Brain microvascular endothelial cell (primary cell): ENCODE measurements at regions not wholly inside any gene's neighbourhood (a gene's known extent, or its start where the extent isn't known, plus 50 kb on each side); places are given as distances from the start of the nearest gene placed in this dataset.

Experiments
- DNase-seq: peaks from one replicate; pipeline ENCODE4 v3.0.0-alpha.2; 2020
- H3K27ac ChIP-seq: fragments of 250-450 bp; sonication (Bioruptor Pico); 2 replicates; pipeline ENCODE4 v1.5.1; 2020; ENCODE audit warnings: mild to moderate bottlenecking, moderate library complexity
- H3K27me3 ChIP-seq: fragments of 250-450 bp; sonication (Bioruptor Pico); replicated peaks from 2 replicates; pipeline ENCODE4 v1.5.1; 2020; ENCODE audit warnings: mild to moderate bottlenecking
- H3K36me3 ChIP-seq: fragments of 250-450 bp; sonication (Bioruptor Pico); replicated peaks from 2 replicates; pipeline ENCODE4 v1.5.1; 2020; ENCODE audit warnings: mild to moderate bottlenecking
- H3K4me3 ChIP-seq: 2 replicates; pipeline ENCODE4 v1.5.1; 2011; ENCODE audit warnings: low read depth, mild to moderate bottlenecking, control low read depth, low read length, moderate library complexity
- CTCF ChIP-seq: IDR thresholded peaks from 2 replicates; pipeline ENCODE4 v1.5.1; 2011; ENCODE audit warnings: low read depth, mild to moderate bottlenecking, moderate library complexity, low read length, control low read depth, inconsistent platforms; ENCODE audit errors: missing control alignments
- in situ Hi-C: cut with HindIII; loops from 2 replicates; pipeline ENCODE4 v1.10.0; 2017; ENCODE audit warnings: low sequenced_read_pairs, low pct_ligation_motif_present

DNA sequence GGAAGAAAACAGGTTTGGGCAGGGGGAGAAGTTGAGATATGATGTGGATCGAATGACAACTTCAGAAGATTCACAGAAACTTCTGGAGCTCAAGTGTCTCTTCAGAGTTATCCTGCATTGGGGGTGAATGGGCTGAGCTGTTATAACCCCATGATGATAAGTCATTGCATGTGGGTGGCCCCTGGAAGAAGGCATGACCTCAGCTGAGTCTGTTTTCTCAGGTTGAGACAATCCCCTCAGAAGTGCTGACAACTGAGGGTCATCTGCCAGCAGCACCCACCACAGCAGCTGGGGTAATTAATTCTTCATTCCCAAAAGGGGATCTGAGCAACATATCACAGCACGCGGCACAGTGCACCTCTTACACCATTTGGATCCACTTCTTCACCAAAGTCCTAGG, 138.6 kb upstream of the CAMK1G start:
- Histone ChIP-seq H3K27ac (no peak overlapping the region), H3K4me3 (no peak overlapping the region), H3K27me3 (no peaks in the 10 kb centered on the region), H3K36me3 (no peaks in the 10 kb centered on the region)
- DNase-seq: no peak
- in situ Hi-C loops: no loop called here
- no peak for TF ChIP-seq CTCF

- Histone ChIP-seq H3K4me3 (no peak overlapping the region), H3K27ac (no peak overlapping the region), H3K36me3 (no peaks in the 10 kb centered on the region), H3K27me3 (no peaks in the 10 kb centered on the region)
- no peak for TF ChIP-seq CTCF
- in situ Hi-C loops: no loop called here
- no peak for DNase-seq
These were observed 137.9 kb upstream of the CAMK1G start for GRCh38 chr1:209445576-209445975.

DNA sequence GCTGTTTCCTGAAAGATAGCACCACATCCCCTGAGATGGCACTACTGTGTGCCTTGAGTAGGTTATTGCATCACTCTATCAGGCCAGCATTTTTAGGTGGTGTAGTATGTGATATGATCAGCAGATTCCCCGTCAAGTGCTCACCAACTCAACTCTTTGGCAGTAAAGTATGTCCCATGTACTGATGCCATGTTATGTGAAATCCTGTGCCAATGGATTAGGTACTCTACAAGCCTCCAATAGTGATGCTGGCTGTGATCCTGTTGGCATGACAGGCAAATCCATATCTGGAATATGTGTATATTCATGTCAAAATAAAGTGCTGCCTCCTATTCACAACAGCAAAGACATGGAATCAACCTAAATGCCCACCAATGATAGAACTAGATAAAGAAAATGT, 137.2 kb upstream of the CAMK1G start:
- Histone ChIP-seq H3K27ac (no peak overlapping the region), H3K4me3 (no peak overlapping the region), H3K27me3 (no peaks in the 10 kb centered on the region), H3K36me3 (no peaks in the 10 kb centered on the region)
- TF ChIP-seq CTCF: no peak
- DNase-seq: no peak
- in situ Hi-C loops: no loop called here

DNA sequence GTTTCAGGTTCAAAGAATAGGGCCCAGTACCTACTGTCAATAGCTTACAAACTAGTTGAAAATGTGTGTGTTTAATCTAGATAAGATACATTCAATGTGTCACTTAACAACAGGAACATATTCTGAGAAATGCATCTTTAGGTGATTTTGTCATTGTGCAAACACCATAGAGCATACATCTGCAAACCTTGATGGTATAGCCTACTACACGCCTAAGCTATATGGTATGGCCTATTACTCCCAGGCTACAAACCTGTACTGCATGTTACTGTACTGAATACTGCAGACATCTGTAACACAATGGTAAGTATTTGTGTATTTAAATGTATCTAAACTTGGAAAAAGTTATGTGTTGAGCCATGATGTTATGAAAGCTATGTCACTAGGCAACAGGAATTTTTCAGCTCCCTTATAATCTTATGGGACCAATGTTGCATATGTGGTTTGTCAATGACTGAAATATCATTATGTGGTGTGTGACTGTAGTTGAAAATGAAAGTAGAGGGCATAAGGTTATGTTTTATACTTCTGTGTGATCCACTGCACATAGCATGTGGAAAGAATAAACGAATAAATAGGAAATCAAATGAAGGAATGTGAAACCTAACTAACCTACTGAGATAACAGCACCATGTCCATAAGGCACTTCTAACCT, 129.0 kb upstream of the CAMK1G start:
- DNase-seq: no peak
- no peaks in the 10 kb centered on the region for H3K36me3 ChIP-seq
- in situ Hi-C loops: no loop called here
- TF ChIP-seq CTCF: no peak
- H3K27ac ChIP-seq: no peak overlapping the region
- no peaks in the 10 kb centered on the region for H3K27me3 ChIP-seq
- H3K4me3 ChIP-seq: no peak overlapping the region

- H3K4me3 ChIP-seq: no peak overlapping the region
- no peak for DNase-seq
- no peak for TF ChIP-seq CTCF
- in situ Hi-C loops: no loop called here
- H3K36me3 ChIP-seq: no peaks in the 10 kb centered on the region
- H3K27ac ChIP-seq: no peak overlapping the region
- no peaks in the 10 kb centered on the region for H3K27me3 ChIP-seq
These were observed 128.4 kb upstream of the CAMK1G start for GRCh38 chr1:209455145-209455544.
